M059J (cell line): ENCODE measurements at regions not wholly inside any gene's neighbourhood (a gene's known extent, or its start where the extent isn't known, plus 50 kb on each side); places are given as distances from the start of the nearest gene placed in this dataset.
A peak's percentile ranks its signal among the peaks of the same experiment; 100 is the strongest.
"Not testable (repeated sequence)": the region's sequence is repeated elsewhere in the genome, so short reads cannot be mapped to it uniquely, and the experiment has no call there.

Experiments used
- DNase-seq: peaks from one replicate; pipeline ENCODE4 v3.0.0-alpha.2; 2012; ENCODE audit warnings: low read depth

DNA sequence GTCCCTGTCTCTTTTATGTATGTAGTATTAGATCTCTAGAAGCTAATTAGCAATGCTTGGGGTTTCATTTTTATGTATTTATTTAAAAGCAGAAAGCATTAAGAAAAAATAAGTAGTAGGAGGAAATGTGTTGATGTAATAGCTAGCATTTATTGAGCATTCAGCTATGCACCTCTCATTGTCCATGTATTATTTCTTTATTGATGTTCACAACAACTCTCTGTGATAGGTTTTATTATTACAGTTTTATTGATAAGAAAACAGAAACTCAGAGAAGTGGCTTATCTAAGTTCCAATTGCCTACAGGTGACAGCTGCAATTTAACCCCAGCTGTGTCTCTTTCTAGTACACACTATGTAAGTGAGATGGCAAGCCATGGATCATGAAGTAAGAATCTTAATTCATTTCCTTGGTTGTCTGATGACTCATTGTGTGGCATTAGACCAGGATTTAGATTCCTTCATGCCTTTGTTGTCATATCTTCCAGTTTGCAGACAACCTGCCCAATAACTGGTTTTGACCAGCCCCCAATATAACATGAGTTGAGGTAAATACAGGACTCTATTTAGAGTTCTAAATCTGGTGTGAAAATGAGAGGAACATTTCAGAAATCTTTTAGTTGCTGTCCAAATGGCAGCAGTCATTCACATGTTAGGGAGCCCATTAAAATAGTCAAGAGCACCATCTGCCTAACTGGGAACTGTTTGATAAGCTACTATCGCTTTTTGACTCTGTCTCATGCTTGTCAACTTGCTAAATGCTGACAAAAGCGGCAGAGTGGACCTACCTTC, 170.8 kb upstream of the PHACTR1 start:
- peak; percentile 98 for DNase-seq

DNA sequence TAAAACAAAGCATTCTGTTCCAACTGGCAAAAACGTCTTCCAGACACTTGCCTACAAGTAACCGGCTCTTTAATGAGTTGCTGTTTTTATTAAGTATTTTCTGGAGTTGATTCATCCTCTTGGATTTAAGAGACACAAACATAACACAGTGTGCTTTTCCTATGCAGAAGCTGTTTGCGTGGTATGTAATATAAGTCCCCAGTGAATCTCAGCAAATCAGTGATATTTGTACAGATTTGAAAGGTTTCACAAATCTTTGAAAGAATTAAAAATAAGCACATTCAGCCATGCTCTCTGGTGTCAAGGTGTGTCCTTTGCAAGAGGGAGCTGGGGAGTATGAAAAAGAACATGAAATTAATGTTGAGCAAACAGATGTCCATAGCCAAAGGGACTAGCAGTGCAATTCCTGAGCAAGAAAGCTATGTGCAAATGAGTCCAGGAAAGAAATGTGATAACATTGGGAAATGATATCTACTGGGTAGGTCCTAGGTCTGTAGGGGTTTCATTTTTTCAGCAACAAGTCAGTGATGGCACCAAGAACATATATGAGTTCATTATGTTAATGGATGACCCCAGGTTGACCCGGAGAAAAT, 170.1 kb upstream of the PHACTR1 start:
- no peak for DNase-seq

DNA sequence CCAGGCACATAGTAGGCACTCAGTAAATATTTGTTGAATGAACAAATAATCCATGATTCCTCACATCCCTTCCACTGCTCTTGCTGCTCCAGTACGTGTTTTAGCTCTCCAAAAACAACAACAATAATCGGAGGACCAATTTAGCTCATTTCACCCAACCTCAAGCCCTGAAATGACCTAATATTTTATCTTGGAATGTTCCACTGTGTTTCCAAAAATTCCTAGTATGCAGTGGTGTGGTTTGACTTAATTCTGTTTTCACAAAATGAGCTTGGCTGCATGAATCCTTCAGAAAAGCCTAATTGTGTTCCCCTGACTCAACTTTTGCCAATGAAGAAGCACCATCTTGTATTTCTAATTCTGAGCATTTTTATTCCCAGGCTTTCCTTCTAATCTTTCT, 168.0 kb upstream of the PHACTR1 start:
- peak; percentile 90 for DNase-seq

DNA sequence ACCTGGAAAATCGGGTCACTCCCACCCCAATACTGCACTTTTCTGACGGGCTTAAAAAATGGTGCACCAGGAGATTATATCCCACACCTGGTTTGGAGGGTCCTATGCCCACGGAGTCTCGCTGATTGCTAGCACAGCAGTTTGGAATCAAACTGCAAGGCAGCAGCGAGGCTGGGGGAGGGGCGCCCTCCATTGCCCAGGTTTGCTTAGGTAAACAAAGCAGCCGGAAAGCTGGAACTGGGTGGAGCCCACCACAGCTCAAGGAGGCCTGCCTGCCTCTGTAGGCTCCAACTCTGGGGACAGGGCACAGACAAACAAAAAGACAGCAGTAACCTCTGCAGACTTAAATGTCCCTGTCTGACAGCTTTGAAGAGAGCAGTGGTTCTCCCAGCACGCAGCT, 167.1 kb upstream of the PHACTR1 start:
- not testable (repeated sequence) for DNase-seq

DNA sequence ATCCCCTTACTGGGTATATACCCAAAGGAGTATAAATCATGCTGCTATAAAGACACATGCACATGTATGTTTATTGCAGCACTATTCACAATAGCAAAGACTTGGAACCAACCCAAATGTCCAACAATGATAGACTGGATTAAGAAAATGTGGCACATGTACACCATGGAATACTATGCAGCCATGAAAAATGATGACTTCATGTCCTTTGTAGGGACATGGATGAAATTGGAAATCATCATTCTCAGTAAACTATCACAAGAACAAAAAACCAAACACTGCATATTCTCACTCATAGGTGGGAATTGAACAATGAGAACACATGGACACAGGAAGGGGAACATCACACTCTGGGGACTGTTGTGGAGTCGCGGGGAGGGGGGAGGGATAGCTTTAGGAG, 161.7 kb upstream of the PHACTR1 start:
- not testable (repeated sequence) for DNase-seq

DNA sequence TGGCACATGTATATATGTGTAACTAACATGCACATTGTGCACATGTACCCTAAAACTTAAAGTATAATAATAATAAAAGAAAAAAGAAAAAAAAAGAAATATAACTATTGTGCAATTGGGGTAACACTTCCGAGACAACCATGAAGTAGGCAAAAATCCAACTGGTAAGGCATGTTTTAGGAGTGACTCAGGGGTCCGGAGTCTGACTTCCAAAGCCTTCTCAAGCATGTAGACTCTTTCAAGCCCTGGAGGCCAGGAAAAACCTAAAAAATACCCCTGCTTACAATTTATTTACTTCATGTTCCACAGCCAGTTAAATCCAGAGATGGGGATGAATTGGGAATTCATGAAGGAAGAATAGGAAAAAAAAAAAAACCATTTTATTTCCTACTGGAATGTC, 161.3 kb upstream of the PHACTR1 start:
- DNase-seq = peak; percentile 93

DNA sequence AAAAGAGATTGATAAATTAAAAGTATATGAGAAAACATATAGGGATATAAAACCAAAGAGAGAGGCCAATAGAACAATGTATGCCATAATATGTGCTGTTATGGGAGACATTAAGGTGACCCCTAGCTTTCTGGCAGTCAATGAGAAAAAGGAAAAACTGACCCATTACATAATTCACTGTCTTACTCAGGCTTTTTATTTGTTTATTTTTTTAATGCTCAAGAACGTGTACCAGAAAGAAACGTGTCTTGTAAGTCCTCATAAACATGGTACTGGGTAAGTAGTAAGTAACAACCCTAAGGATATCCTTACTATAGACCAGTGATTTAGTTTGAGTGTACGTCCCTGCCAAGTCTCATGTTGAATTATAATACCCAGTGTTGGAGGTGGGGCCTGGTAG, 160.8 kb upstream of the PHACTR1 start:
- DNase-seq = peak; percentile 81

DNA sequence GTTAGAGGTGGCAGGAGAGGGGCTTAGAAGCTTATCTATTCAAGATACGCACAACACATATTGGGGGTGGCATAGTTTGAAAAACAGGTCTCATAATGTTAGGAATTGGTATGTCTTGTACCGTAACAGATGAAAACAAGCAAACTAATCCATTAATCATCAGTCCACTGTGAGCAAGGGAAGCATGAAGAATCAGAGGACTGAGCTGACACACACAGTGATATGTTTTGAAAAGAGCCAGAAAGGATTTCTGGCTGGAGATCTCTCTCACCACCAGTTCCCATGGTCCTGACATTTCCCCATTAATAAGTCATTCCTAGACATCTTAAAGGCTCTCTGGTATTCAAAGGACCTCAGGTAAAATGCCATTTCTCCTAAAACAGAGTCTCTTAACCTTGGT, 158.8 kb upstream of the PHACTR1 start:
- DNase-seq = peak; percentile 49

DNA sequence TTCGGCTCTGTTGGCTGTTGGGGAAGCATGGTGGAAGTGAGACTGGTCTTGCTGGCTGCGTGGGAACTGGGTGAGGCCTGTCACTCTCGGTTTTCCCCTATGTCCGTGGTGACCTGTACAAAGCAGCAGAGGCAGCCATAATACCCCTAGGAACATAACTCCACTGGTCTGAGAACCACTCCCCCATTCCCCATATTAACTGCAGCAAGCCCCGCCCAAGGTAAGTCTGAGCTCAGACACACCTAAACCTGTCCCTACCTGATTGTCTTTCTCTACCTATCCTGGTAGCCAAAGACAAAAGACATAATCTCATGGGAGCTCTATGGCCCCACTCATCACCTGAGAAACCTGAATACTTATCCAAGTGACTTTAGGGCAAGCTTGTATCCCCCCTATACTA, 156.3 kb upstream of the PHACTR1 start:
- DNase-seq = no peak

DNA sequence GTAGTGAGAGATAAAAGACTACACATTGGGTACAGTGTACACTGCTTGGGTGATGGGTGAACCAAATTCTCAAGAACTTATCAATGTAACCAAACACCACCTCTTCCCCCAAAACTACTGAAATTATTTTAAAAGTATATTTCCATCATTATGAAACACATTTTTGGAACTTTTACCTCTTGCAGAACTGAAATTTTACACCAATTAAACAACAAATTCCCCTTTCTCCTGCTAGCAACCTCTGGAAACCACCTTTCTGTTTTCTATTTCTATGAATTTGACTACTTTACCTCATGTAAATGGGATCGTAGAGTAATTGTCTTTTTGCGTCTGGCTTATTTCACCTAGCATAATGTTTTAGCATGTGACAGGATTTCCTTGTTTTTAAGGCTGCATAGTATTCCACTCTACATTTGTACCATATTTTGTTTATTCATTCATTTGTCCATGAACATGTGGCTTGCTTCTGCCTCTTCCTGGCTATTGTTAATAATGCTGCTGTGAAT, 149.9 kb upstream of the PHACTR1 start:
- DNase-seq = no peak

DNA sequence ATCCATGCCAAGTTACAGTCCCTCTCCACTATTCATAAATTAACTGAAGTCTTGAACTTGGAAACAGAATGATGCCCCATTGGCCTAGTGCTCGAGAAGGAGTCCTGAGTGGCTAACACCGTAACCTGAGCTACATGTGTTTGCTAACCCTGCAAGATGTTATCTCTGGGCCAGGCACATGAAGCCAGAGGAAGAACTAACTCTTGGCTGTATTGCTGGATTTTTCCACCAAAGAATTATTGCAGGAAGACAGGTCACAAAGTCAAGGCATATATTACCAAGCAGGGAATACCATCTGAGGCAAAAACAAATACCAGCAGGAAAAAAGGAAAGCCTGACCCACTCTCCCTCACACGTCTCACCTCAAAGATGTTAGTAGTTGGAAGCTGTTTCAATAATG, 148.9 kb upstream of the PHACTR1 start:
- peak; percentile 67 for DNase-seq

DNA sequence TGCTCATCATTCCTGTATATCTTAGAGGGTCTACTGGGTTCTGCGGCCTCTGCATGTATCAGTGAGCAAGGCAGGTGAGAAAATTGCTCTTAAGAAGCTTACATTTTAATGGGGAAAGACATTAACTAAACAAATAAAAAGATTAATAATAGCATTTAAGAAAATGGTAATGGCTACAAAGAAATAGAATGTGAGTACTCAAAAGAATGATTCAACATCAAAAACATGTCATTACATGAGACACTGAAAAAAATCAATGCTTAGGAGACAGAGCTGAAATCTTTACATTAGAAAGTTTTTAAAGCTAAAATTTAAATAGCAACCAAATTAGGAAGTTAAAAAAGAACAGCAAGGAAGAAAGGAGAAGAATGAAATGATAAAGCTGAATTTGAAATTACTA, 146.9 kb upstream of the PHACTR1 start:
- no peak for DNase-seq

DNA sequence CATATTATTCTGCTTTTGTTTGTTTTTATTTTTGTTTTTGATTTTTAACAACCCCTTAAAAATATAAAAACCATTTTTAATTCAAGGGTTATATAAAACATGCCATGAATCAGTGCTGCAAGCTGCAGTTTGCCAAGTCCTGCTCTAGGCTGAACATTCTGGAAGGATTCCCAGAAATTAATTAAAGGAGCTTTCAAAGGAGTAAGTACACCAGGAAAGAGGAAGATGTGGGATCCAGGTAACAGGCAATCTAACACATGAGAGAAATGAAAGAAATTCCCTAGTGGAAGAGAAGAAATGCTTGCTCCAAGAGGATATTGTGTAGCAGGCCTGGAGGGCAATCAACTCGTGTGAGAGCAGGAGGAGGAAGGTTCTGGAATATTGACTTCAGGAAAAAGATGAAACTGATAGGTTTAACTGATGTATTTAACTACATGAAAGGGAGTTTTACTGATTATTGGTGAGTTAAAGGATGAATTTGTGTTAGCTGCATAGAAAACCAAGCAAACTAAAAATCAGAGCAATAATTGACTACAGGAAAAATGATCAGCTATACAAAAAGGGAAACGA, 146.0 kb upstream of the PHACTR1 start:
- DNase-seq = peak; percentile 90

DNA sequence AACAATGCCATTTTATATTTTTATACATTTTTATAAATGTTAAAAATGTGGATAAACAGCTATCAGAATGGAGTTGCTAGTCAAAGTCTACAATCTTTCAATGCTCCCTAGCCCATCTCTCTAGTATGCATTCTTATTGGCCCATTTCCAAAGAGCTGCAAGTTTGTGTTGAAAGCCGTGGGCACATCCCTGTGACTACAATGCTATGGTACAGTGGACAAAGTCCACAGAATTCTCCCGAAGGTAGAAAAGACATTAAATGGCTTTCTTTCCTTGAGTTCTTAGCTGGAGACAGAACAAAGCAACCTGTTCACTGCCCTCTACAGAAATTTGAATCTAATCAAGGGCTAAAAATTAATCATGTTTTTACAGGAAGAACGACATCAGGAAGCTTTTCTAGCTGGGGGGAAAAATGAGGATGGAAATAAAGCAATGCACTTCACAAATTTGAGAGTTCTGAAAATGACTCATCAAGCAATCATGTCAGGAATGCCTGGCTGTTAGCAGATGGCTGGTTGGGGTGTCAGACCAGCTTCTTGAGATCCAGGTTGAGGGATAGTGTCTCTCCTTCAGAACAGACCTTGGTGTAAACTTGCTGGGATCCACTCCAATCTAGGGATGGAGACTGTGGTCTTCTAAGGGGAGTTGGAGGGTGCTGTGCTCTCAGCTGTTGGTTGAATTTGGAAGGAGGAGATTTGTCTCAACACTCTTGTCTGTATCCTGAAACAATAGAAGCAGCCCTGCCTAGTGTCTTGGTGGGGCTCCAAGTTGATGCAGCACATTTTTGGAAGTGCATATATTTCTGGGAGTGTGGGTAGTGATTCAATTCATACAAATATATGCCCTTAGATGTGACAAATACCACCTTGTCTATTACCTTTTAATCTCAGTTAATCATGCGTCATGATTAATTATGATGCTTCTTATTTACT, 143.4 kb upstream of the PHACTR1 start:
- DNase-seq = peak; percentile 95

DNA sequence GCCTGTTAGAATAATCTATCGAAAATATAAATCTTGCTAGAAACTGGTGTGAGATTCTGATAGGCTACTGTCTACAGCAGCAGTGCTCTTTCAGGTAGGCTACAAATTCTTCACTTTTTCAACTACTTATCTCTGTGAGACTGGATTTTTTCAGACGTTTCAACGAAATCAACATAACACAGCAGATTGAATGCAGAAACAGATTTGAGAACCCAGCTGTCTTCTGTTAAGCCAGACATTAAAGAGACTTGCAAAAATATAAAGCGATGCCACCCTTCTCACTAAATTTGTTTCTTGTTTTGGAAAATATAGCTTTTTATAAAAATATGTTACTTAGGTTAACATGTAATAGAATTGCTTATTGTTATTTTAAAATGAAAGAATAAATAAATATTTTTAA, 140.6 kb upstream of the PHACTR1 start:
- DNase-seq = no peak

DNA sequence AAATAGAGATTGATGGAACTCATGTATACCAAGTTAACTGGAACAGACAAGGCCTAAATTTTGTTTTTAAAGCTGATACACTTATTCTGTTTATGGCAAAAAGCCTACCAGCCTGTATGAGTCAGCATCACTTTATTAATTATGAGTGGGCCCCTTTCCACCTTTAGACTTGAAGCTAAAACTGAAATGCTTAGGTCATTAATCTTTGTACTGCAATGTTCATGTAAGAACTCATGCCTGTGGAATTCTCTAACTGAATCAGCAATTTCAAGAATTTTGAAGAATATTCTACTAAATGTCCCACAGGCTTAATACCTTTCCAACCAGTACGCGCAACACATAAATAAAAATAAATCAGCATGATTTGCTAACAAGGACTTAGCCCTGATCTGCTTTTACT, 140.2 kb upstream of the PHACTR1 start:
- DNase-seq = peak; percentile 77

DNA sequence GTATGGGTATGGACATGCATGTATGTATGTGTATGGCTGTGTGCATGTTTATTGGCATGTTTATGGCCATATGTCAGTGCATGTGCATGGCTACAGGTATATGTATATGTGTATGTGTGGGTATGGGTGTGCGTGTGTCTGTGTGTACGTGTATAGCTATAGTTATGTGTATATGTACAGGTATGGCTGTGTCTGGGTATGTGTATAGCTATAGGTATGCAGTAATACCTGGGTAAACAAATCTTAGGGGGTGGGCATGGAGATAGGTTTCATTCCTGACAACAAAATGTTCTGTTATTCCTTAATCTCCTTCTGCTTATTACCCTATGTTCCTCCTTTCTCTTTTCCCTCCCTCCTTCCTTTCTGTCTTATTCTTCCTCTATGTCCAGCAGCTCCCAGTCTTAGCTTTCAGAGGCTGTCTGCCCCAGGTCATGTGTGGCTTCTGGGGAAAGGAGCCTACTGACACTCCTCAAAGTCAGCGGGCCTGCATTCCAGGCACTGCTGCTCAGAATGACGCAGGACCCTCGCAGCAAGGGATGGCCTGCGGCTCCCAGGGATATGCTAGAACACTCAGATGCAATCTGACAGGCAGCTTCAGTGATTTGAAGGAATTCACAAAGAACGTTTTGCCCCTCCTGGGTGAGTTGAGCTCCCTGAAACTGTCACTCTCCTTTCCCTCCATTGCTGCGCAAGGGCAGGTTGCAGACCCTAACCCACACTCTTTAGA, 139.3 kb upstream of the PHACTR1 start:
- peak; percentile 46 for DNase-seq

DNA sequence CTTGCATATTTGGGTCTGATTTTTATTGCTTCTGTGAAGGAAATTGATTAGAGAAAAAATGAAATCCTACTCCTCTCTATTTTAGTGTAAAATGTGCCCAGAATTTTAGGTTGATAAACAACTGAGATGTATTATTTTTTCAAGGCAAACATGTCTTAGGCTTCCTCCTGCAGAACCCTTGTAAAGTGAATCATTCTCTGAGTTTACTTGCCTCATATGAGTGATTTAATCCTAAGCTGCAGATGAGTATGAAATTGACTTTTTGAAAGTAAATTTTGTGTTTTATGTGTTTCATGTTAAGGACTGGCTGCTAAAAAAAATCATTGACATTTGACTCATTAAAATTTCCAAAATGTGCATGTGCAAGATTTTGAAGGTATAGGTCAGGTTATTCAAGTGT, 138.5 kb upstream of the PHACTR1 start:
- peak; percentile 54 for DNase-seq

DNA sequence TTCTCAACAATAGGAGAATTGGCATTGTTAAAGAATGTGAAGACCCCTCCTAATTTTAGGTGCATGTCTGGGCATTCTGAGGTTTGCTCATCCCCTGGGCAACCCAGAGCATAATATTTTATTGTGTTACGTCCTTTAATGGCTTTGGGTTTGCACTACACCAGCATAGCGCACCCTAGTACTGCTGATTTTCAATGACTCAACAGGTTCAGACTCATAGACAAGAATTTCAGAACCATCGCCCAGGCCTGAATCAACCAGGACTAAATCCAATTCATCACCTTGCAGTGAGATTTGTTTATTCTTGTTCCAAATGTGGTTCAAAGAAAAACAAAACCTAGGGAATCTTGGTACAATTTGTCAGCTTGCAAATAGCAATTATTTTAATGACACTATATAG, 137.8 kb upstream of the PHACTR1 start:
- DNase-seq = peak; percentile 95

DNA sequence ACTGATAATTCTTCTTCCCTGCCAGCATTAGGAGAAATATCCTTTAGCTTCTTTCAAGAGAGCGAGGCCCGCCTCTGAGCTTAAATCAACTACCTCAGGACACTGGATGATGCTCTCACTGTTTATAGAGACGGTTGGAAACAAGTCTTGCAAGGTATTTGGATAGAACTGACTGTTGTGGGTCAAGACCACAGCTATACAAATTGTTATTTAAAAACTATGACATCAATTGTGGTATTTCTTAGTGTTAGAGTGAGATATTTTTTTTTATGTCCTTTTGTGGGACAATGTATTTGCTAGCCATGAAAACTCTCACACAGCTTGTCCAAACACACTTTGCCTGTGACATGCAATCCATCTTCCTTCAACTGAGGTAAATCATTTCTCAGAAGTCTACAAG, 136.3 kb upstream of the PHACTR1 start:
- DNase-seq = peak; percentile 60

DNA sequence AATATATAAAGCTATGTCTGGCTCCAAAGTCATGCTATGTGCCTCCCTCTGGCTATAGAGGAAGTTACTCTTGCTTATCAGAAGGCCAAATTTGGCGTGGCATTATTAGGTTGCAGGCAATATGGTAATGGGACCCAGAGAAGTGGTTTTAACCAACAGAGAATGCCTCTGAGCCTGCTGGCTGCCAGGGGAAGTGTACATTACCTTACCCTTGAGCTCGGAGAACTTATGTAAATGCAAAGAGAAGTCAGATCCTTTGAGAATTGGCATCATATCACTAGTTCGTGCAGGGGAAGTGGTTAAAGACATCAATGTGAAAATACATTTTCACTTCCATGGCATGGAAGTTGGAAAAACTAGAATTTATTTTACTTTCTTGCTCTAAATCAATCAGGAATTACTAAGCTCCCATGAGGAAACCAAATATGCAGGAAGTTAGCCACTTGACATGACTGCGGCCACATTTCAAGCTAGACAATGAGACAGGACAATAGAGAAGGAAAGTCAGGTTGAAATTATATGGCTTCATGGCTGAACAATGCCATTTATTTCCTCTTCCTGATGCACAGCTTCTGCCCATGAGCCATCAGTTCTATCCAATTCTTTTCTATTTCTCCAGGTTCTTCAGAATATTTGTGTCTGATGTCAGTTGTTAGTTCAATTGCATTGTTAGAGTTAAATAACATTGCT, 134.0 kb upstream of the PHACTR1 start:
- no peak for DNase-seq
